Bronchial epithelial cell (primary cell): ENCODE measurements at regions not wholly inside any gene's neighbourhood (a gene's known extent, or its start where the extent isn't known, plus 50 kb on each side); places are given as distances from the start of the nearest gene placed in this dataset.

Experiments used
- DNase-seq: peaks from one replicate; pipeline ENCODE4 v3.0.0-alpha.2; 2010; ENCODE audit warnings: low read depth
- FAIRE-seq: peaks from 2 replicates; lab custom pipeline; 2011; peaks lifted over from hg19 to GRCh38; lab: Jason Lieb, UNC
- H3K27me3 ChIP-seq: 2 replicates; pipeline ENCODE4 v1.5.1; 2011; ENCODE audit warnings: low read length; ENCODE audit not compliant: control insufficient read depth, insufficient read depth
- H3K36me3 ChIP-seq: 2 replicates; pipeline ENCODE4 v1.5.1; 2011; ENCODE audit warnings: low read length; ENCODE audit not compliant: control insufficient read depth, insufficient read depth
- H3K4me3 ChIP-seq: 2 replicates; pipeline ENCODE4 v1.5.1; 2011; ENCODE audit warnings: mild to moderate bottlenecking, low read depth, low read length, control low read depth
- CTCF ChIP-seq: IDR thresholded peaks from 2 replicates; pipeline ENCODE4 v1.5.1; 2011; ENCODE audit warnings: mild to moderate bottlenecking, moderate library complexity, low read length, control low read depth, inconsistent platforms; ENCODE audit not compliant: insufficient read depth, severe bottlenecking

GRCh38 chr14:100400115-100400514, 77.0 kb downstream of the SLC25A47 start:
- Histone ChIP-seq H3K27me3 (no peaks in the 10 kb centered on the region), H3K4me3 (no peak overlapping the region), H3K36me3 (no peaks in the 10 kb centered on the region)
- DNase-seq (no peak), FAIRE-seq (no peak)
- no peak for TF ChIP-seq CTCF

GRCh38 chr14:100401031-100401692, 78.0 kb downstream of the SLC25A47 start:
- H3K27me3 ChIP-seq = no peaks in the 10 kb centered on the region
- FAIRE-seq (no peak), DNase-seq (no peak)
- no peaks in the 10 kb centered on the region for H3K36me3 ChIP-seq
- TF ChIP-seq CTCF = no peak
- no peak overlapping the region for H3K4me3 ChIP-seq

- Histone ChIP-seq H3K36me3 (no peaks in the 10 kb centered on the region), H3K27me3 (no peaks in the 10 kb centered on the region), H3K4me3 (no peak overlapping the region)
- DNase-seq = no peak
- no peak for FAIRE-seq
- no peak for TF ChIP-seq CTCF
Measured at GRCh38 chr14:100401792-100402191, 78.7 kb downstream of the SLC25A47 start.

GRCh38 chr14:100402631-100403030, 79.5 kb downstream of the SLC25A47 start:
- H3K4me3 ChIP-seq = no peak overlapping the region
- FAIRE-seq (no peak), DNase-seq (no peak)
- H3K36me3 ChIP-seq = no peaks in the 10 kb centered on the region
- H3K27me3 ChIP-seq = no peaks in the 10 kb centered on the region
- TF ChIP-seq CTCF = no peak

- TF ChIP-seq CTCF = no peak
- no peak for FAIRE-seq
- Histone ChIP-seq H3K27me3 (no peaks in the 10 kb centered on the region), H3K4me3 (no peak overlapping the region), H3K36me3 (no peaks in the 10 kb centered on the region)
- DNase-seq = no peak
Measured at GRCh38 chr14:100403105-100403504, 80.0 kb downstream of the SLC25A47 start.
